C4-2B (cell line): ENCODE measurements at regions not wholly inside any gene's neighbourhood (a gene's known extent, or its start where the extent isn't known, plus 50 kb on each side); places are given as distances from the start of the nearest gene placed in this dataset.
A peak's percentile ranks its signal among the peaks of the same experiment; 100 is the strongest.

Experiments used
- CTCF ChIP-seq: fragments of 450-650 bp; conservative IDR thresholded peaks from 2 replicates; pipeline ENCODE4 v1.5.1; 2017; ENCODE audit warnings: mild to moderate bottlenecking
- ZFX ChIP-seq: fragments of 450-650 bp; IDR thresholded peaks from 2 replicates; pipeline ENCODE4 v1.6.1; 2017

DNA sequence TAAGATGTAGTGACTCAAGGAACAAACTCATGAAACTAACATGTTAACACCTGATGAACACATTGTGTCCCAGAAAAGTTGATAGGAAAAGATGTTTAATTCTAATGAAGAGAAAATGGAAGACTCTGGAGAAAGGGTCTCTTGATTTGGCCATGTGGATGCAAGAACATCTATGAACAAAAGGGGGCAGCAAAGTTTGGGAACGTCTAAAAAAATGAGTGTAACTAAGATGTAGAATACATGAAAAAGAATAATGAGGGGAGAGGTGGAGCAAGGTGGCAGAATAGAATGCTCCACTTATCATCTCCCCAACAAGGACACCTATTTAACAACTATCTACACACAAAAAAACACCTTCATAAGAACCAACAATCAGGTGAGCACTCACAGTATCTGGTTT, 805.1 kb downstream of the TNS3 start:
- TF ChIP-seq CTCF (peak; percentile 66), ZFX (no peak)
